22Rv1 (cell line): ENCODE measurements at regions not wholly inside any gene's neighbourhood (a gene's known extent, or its start where the extent isn't known, plus 50 kb on each side); places are given as distances from the start of the nearest gene placed in this dataset.

Experiments used
- ZFX ChIP-seq: fragments of 450-650 bp; IDR thresholded peaks from 2 replicates; pipeline ENCODE4 v1.6.1; 2017; ENCODE audit warnings: antibody characterized with exemption, borderline replicate concordance
- TF ChIP-seq, protein P1 (sequence below): fragments of 450-650 bp; IDR thresholded peaks from 2 replicates; pipeline ENCODE4 v1.5.1; 2017; ENCODE audit warnings: mild to moderate bottlenecking

DNA sequence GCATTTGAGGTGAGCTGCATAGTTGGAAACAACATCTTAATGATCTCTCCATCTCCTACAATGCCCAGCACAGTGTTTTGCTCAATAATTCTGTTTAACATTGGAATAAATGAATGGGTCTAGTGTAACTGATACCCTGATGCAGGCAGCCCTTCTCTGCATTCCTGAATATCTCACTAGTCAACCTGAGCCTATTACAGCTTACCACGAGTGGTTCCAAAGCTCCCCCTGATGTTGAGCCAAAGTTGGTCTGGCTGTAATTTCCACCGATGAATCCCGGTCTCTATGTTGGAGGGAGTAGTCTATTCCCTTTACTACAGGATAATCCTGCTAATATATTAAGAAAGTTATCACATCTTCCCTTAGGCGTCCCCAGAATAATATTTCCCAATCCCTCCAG, 63.8 kb downstream of the ZBTB18 start:
- TF ChIP-seq, protein P1, sequence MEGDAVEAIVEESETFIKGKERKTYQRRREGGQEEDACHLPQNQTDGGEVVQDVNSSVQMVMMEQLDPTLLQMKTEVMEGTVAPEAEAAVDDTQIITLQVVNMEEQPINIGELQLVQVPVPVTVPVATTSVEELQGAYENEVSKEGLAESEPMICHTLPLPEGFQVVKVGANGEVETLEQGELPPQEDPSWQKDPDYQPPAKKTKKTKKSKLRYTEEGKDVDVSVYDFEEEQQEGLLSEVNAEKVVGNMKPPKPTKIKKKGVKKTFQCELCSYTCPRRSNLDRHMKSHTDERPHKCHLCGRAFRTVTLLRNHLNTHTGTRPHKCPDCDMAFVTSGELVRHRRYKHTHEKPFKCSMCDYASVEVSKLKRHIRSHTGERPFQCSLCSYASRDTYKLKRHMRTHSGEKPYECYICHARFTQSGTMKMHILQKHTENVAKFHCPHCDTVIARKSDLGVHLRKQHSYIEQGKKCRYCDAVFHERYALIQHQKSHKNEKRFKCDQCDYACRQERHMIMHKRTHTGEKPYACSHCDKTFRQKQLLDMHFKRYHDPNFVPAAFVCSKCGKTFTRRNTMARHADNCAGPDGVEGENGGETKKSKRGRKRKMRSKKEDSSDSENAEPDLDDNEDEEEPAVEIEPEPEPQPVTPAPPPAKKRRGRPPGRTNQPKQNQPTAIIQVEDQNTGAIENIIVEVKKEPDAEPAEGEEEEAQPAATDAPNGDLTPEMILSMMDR, result no peak
- TF ChIP-seq ZFX, result no peak
